H1 (cell line): ENCODE measurements at regions not wholly inside any gene's neighbourhood (a gene's known extent, or its start where the extent isn't known, plus 50 kb on each side); places are given as distances from the start of the nearest gene placed in this dataset.

Experiments used
- ATF2 ChIP-seq: IDR thresholded peaks from 2 replicates; pipeline ENCODE4 v1.6.1; 2012; ENCODE audit warnings: low read length, inconsistent platforms
- BCL11A ChIP-seq, 2 experiments: IDR thresholded peaks; one replicate each; pipeline ENCODE4 v1.6.1; 2011; ENCODE audit warnings: low read depth in 2 of 2, low read length in 2 of 2, mild to moderate bottlenecking in 2 of 2
- CEBPB ChIP-seq: IDR thresholded peaks from 2 replicates; pipeline ENCODE4 v1.6.1; 2012; ENCODE audit warnings: low read depth, low read length
- CREB1 ChIP-seq: IDR thresholded peaks from 2 replicates; pipeline ENCODE4 v1.6.1; 2012; ENCODE audit warnings: inconsistent platforms
- EGR1 ChIP-seq: IDR thresholded peaks from 2 replicates; pipeline ENCODE4 v1.6.1; 2011; ENCODE audit warnings: low read depth, low read length, borderline replicate concordance
- EP300 ChIP-seq, 2 experiments: IDR thresholded peaks; 1 replicate in 1 of 2; 2 replicates in 1 of 2; pipeline ENCODE4 v1.6.1; 2011 to 2012; ENCODE audit warnings: low read depth in 2 of 2, low read length in 2 of 2, mild to moderate bottlenecking in 2 of 2, borderline replicate concordance in 1 of 2, inconsistent platforms in 1 of 2, moderate library complexity in 1 of 2
- GTF2F1 ChIP-seq: IDR thresholded peaks from 2 replicates; pipeline ENCODE4 v1.6.1; 2012; ENCODE audit warnings: low read depth, low read length, improper control_type of control experiment, borderline replicate concordance
- POLR2AphosphoS5 ChIP-seq: IDR thresholded peaks from 2 replicates; pipeline ENCODE4 v1.6.1; 2011; ENCODE audit warnings: low read depth, low read length
- POU5F1 ChIP-seq: IDR thresholded peaks from 2 replicates; pipeline ENCODE4 v1.6.1; 2011; ENCODE audit warnings: low read depth, mild to moderate bottlenecking, low read length, moderate library complexity
- RNF2 ChIP-seq: fragments of 200-900, 300-1000 bp; sonication (generic); IDR thresholded peaks from 2 replicates; pipeline ENCODE4 v1.7.1; 2016; ENCODE audit warnings: borderline replicate concordance, low read depth, mild to moderate bottlenecking, antibody characterized with exemption, low read length; ENCODE audit not compliant: poor library complexity, severe bottlenecking; ENCODE audit errors: missing control alignments
- TF ChIP-seq, protein P1 (sequence below): fragments of 300-600 bp; sonication (generic); IDR thresholded peaks from 2 replicates; pipeline ENCODE4 v1.7.1; 2012; ENCODE audit warnings: low read length, moderate library complexity, mild to moderate bottlenecking, inconsistent platforms; ENCODE audit not compliant: insufficient replicate concordance

DNA sequence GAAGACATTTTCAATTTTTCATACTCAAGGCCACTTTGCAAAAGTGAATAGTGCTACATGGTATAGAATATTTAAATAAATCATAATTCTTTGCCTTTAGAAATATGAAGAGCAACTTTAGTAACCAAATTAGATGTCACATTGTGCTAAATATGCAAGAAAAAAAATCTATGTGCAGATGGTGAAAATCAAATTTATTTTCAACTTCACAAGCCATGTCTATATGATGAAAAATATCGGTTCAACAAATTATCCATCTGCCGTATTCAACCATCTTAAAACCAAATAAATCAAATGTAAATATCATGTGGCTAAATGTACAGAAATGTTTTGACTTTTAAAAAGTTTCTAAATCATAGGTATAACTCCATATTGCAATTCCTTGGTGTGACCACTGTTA lies 398.2 kb downstream of the PABPC4L start (continued):
- TF ChIP-seq, protein P1, sequence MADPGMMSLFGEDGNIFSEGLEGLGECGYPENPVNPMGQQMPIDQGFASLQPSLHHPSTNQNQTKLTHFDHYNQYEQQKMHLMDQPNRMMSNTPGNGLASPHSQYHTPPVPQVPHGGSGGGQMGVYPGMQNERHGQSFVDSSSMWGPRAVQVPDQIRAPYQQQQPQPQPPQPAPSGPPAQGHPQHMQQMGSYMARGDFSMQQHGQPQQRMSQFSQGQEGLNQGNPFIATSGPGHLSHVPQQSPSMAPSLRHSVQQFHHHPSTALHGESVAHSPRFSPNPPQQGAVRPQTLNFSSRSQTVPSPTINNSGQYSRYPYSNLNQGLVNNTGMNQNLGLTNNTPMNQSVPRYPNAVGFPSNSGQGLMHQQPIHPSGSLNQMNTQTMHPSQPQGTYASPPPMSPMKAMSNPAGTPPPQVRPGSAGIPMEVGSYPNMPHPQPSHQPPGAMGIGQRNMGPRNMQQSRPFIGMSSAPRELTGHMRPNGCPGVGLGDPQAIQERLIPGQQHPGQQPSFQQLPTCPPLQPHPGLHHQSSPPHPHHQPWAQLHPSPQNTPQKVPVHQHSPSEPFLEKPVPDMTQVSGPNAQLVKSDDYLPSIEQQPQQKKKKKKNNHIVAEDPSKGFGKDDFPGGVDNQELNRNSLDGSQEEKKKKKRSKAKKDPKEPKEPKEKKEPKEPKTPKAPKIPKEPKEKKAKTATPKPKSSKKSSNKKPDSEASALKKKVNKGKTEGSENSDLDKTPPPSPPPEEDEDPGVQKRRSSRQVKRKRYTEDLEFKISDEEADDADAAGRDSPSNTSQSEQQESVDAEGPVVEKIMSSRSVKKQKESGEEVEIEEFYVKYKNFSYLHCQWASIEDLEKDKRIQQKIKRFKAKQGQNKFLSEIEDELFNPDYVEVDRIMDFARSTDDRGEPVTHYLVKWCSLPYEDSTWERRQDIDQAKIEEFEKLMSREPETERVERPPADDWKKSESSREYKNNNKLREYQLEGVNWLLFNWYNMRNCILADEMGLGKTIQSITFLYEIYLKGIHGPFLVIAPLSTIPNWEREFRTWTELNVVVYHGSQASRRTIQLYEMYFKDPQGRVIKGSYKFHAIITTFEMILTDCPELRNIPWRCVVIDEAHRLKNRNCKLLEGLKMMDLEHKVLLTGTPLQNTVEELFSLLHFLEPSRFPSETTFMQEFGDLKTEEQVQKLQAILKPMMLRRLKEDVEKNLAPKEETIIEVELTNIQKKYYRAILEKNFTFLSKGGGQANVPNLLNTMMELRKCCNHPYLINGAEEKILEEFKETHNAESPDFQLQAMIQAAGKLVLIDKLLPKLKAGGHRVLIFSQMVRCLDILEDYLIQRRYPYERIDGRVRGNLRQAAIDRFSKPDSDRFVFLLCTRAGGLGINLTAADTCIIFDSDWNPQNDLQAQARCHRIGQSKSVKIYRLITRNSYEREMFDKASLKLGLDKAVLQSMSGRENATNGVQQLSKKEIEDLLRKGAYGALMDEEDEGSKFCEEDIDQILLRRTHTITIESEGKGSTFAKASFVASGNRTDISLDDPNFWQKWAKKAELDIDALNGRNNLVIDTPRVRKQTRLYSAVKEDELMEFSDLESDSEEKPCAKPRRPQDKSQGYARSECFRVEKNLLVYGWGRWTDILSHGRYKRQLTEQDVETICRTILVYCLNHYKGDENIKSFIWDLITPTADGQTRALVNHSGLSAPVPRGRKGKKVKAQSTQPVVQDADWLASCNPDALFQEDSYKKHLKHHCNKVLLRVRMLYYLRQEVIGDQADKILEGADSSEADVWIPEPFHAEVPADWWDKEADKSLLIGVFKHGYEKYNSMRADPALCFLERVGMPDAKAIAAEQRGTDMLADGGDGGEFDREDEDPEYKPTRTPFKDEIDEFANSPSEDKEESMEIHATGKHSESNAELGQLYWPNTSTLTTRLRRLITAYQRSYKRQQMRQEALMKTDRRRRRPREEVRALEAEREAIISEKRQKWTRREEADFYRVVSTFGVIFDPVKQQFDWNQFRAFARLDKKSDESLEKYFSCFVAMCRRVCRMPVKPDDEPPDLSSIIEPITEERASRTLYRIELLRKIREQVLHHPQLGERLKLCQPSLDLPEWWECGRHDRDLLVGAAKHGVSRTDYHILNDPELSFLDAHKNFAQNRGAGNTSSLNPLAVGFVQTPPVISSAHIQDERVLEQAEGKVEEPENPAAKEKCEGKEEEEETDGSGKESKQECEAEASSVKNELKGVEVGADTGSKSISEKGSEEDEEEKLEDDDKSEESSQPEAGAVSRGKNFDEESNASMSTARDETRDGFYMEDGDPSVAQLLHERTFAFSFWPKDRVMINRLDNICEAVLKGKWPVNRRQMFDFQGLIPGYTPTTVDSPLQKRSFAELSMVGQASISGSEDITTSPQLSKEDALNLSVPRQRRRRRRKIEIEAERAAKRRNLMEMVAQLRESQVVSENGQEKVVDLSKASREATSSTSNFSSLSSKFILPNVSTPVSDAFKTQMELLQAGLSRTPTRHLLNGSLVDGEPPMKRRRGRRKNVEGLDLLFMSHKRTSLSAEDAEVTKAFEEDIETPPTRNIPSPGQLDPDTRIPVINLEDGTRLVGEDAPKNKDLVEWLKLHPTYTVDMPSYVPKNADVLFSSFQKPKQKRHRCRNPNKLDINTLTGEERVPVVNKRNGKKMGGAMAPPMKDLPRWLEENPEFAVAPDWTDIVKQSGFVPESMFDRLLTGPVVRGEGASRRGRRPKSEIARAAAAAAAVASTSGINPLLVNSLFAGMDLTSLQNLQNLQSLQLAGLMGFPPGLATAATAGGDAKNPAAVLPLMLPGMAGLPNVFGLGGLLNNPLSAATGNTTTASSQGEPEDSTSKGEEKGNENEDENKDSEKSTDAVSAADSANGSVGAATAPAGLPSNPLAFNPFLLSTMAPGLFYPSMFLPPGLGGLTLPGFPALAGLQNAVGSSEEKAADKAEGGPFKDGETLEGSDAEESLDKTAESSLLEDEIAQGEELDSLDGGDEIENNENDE: no peak
- no peak for TF ChIP-seq BCL11A (IDR thresholded peaks at IDR 0.05; ENCODE audit: low read depth in 2 of 2, low read length in 2 of 2)
- no peak for TF ChIP-seq CEBPB
- TF ChIP-seq RNF2: no peak
- no peak for TF ChIP-seq ATF2
- no peak for TF ChIP-seq GTF2F1
- TF ChIP-seq POLR2AphosphoS5: no peak
- TF ChIP-seq EGR1: no peak
- TF ChIP-seq POU5F1: no peak
- TF ChIP-seq EP300 (IDR thresholded peaks at IDR 0.05; ENCODE audit: borderline replicate concordance in 1 of 2, low read depth in 2 of 2, low read length in 2 of 2): no peak
- no peak for TF ChIP-seq CREB1
